ENCODE measurements at regions not wholly inside any gene's neighbourhood (a gene's known extent, or its start where the extent isn't known, plus 50 kb on each side); places are given as distances from the start of the nearest gene placed in this dataset.

DNA sequence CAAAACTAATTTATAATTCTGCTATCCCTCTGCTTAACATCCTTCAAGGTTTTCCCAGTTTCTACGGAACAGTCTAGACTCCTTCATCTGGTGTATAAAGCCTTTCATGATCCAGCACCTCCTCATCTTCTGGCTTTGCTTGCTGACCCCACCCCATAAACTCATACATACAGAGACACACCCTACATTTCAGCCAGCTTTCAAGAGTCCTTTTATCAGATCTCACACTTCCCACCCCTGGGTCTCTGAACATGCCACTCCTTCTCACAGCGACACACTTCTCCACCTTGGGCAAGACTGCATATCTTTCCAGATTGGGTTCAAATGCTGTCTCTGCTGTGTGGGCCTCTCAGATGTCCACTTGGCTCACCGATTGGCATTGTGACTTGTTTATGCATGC lies 166.8 kb upstream of the LPP start:
- TF ChIP-seq MAX (IDR thresholded peaks at IDR 0.05; ENCODE audit: low read depth, low read length) (no peak), MYC (IDR thresholded peaks at IDR 0.05; ENCODE audit: low read depth, low read length) (no peak), POLR2A (IDR thresholded peaks at IDR 0.05; ENCODE audit: extremely low read depth, insufficient read length) (no peak)
- TF ChIP-seq, protein P1, sequence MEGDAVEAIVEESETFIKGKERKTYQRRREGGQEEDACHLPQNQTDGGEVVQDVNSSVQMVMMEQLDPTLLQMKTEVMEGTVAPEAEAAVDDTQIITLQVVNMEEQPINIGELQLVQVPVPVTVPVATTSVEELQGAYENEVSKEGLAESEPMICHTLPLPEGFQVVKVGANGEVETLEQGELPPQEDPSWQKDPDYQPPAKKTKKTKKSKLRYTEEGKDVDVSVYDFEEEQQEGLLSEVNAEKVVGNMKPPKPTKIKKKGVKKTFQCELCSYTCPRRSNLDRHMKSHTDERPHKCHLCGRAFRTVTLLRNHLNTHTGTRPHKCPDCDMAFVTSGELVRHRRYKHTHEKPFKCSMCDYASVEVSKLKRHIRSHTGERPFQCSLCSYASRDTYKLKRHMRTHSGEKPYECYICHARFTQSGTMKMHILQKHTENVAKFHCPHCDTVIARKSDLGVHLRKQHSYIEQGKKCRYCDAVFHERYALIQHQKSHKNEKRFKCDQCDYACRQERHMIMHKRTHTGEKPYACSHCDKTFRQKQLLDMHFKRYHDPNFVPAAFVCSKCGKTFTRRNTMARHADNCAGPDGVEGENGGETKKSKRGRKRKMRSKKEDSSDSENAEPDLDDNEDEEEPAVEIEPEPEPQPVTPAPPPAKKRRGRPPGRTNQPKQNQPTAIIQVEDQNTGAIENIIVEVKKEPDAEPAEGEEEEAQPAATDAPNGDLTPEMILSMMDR (IDR thresholded peaks at IDR 0.05; ENCODE audit: low read depth, low read length) = no peak
- no peak overlapping the region for H3K4me3 ChIP-seq (ENCODE audit: low read depth, low read length)
- no peak for DNase-seq (ENCODE audit: low read depth)

DNA sequence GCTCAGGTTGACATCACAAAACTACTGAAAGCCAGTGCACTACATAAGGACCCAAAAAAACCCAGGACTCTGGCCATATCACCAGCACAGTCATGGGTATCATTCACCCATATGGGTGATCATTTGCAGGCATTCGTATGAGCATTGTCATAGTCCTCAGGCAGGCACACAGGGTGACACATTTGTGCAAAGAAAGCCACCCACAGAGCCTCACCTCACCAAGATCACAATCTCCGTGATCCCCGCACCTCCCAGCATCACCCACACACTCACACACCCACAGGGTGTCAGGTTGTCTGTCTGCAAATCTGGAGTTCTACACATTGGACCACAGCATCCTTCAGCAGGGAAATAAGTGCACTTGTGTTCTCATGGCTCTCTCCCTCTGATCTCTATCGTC lies 166.0 kb upstream of the LPP start:
- no peak overlapping the region for H3K4me3 ChIP-seq (ENCODE audit: low read depth, low read length)
- TF ChIP-seq POLR2A (IDR thresholded peaks at IDR 0.05; ENCODE audit: extremely low read depth, insufficient read length) (no peak), MAX (IDR thresholded peaks at IDR 0.05; ENCODE audit: low read depth, low read length) (no peak), MYC (IDR thresholded peaks at IDR 0.05; ENCODE audit: low read depth, low read length) (no peak)
- TF ChIP-seq, protein P1 (IDR thresholded peaks at IDR 0.05; ENCODE audit: low read depth, low read length) = no peak
- no peak for DNase-seq (ENCODE audit: low read depth)

GRCh38 chr3:187989575-187990153 lies 164.3 kb upstream of the LPP start:
- DNase-seq (ENCODE audit: low read depth) = no peak
- TF ChIP-seq MAX (IDR thresholded peaks at IDR 0.05; ENCODE audit: low read depth, low read length) (no peak), MYC (IDR thresholded peaks at IDR 0.05; ENCODE audit: low read depth, low read length) (no peak)
- H3K4me3 ChIP-seq (ENCODE audit: low read depth, low read length) = no peak overlapping the region

DNA sequence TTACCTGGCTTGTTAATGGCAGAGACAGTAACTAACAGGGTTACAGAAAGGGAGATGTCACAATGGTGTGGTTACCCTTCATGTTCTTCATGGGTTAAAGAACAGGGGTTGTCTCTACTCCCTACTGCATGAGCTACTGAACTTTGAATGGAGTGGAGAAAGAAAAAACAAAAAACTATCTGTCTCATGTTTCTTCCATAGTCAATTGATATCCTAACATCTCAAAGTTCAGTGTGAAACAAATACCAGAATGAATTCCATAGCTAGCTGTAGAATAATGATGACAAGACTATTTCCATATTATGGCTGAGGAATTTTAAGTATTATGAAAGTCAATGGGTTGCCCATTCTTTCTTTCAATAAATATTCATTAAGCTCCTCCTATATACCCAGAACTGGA lies 161.3 kb upstream of the LPP start:
- no peak overlapping the region for H3K4me3 ChIP-seq (ENCODE audit: low read depth, low read length)
- DNase-seq (ENCODE audit: low read depth) = no peak
- TF ChIP-seq POLR2A (IDR thresholded peaks at IDR 0.05; ENCODE audit: extremely low read depth, insufficient read length) = no peak
- TF ChIP-seq, protein P1 (IDR thresholded peaks at IDR 0.05; ENCODE audit: low read depth, low read length) = no peak

- no peak overlapping the region for H3K4me3 ChIP-seq (ENCODE audit: low read depth, low read length)
- no peak for DNase-seq (ENCODE audit: low read depth)
- TF ChIP-seq MYC (IDR thresholded peaks at IDR 0.05; ENCODE audit: low read depth, low read length) (no peak), POLR2A (IDR thresholded peaks at IDR 0.05; ENCODE audit: extremely low read depth, insufficient read length) (no peak), MAX (IDR thresholded peaks at IDR 0.05; ENCODE audit: low read depth, low read length) (no peak)
- TF ChIP-seq, protein P1 (IDR thresholded peaks at IDR 0.05; ENCODE audit: low read depth, low read length) = no peak
Measured at GRCh38 chr3:187994221-187995042, 159.5 kb upstream of the LPP start.

DNA sequence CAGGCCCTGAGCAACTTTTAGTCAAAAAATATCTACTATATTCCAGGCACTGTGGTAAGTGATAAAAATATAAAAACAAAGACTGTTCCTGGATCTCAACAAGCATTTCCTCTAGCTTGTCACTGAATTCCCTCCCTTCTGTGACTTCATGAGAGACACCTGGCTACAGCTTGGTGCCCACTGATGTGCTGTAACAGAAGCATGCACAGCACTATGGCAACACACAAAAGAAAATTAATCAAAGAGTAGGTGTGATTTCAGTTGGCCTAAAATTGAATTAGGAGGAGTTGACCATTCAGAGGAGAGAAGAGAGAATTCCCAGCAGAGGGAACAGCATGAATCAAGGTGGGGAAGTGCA lies 158.9 kb upstream of the LPP start:
- no peak overlapping the region for H3K4me3 ChIP-seq (ENCODE audit: low read depth, low read length)
- TF ChIP-seq POLR2A (IDR thresholded peaks at IDR 0.05; ENCODE audit: extremely low read depth, insufficient read length) (no peak), MAX (IDR thresholded peaks at IDR 0.05; ENCODE audit: low read depth, low read length) (no peak), MYC (IDR thresholded peaks at IDR 0.05; ENCODE audit: low read depth, low read length) (no peak)
- TF ChIP-seq, protein P1 (IDR thresholded peaks at IDR 0.05; ENCODE audit: low read depth, low read length) = no peak
- DNase-seq (ENCODE audit: low read depth) = no peak
